Kidney epithelial cell (primary cell): ENCODE measurements at regions not wholly inside any gene's neighbourhood (a gene's known extent, or its start where the extent isn't known, plus 50 kb on each side); places are given as distances from the start of the nearest gene placed in this dataset.

Experiments
- DNase-seq: peaks from one replicate; pipeline ENCODE4 v3.0.0-alpha.2; 2010; ENCODE audit warnings: low read depth
- H3K27me3 ChIP-seq: 2 replicates; pipeline ENCODE4 v1.6.0; 2011; ENCODE audit warnings: low read length; ENCODE audit not compliant: control insufficient read depth, insufficient read depth
- H3K36me3 ChIP-seq: 2 replicates; pipeline ENCODE4 v1.5.1; 2011; ENCODE audit warnings: low read length; ENCODE audit not compliant: control insufficient read depth, insufficient read depth
- H3K4me3 ChIP-seq: 2 replicates; pipeline ENCODE4 v1.5.1; 2011; ENCODE audit warnings: low read depth, mild to moderate bottlenecking, control low read depth, low read length
- CTCF ChIP-seq: IDR thresholded peaks from 2 replicates; pipeline ENCODE4 v1.5.1; 2011; ENCODE audit warnings: mild to moderate bottlenecking, moderate library complexity, low read length, control low read depth, inconsistent platforms; ENCODE audit not compliant: insufficient read depth, poor library complexity, severe bottlenecking

GRCh38 chr3:118207271-118207670, 827.4 kb downstream of the IGSF11 start:
- DNase-seq, result no peak
- no peak overlapping the region for H3K4me3 ChIP-seq
- H3K36me3 ChIP-seq, result no peaks in the 10 kb centered on the region
- no peak for TF ChIP-seq CTCF
- no peaks in the 10 kb centered on the region for H3K27me3 ChIP-seq

- DNase-seq, result no peak
- no peaks in the 10 kb centered on the region for H3K36me3 ChIP-seq
- TF ChIP-seq CTCF, result no peak
- H3K27me3 ChIP-seq, result no peaks in the 10 kb centered on the region
- no peak overlapping the region for H3K4me3 ChIP-seq
Measured at GRCh38 chr3:118208642-118209041, 826.0 kb downstream of the IGSF11 start.

GRCh38 chr3:118213892-118214291, 820.8 kb downstream of the IGSF11 start:
- no peak for TF ChIP-seq CTCF
- Histone ChIP-seq H3K4me3 (no peak overlapping the region), H3K27me3 (no peaks in the 10 kb centered on the region), H3K36me3 (no peaks in the 10 kb centered on the region)
- no peak for DNase-seq

- no peak for DNase-seq
- no peak for TF ChIP-seq CTCF
- Histone ChIP-seq H3K27me3 (no peaks in the 10 kb centered on the region), H3K4me3 (no peak overlapping the region), H3K36me3 (no peaks in the 10 kb centered on the region)
Measured at GRCh38 chr3:118226206-118226605, 808.4 kb downstream of the IGSF11 start.

GRCh38 chr3:118227191-118227590, 807.5 kb downstream of the IGSF11 start:
- no peak for TF ChIP-seq CTCF
- no peak for DNase-seq
- Histone ChIP-seq H3K4me3 (no peak overlapping the region), H3K27me3 (no peaks in the 10 kb centered on the region), H3K36me3 (no peaks in the 10 kb centered on the region)

- TF ChIP-seq CTCF, result no peak
- DNase-seq, result no peak
Measured at GRCh38 chr3:118228151-118228550, 806.5 kb downstream of the IGSF11 start.

More at GRCh38 chr3:118228151-118228550, 806.5 kb downstream of the IGSF11 start:
- Histone ChIP-seq H3K36me3 (no peaks in the 10 kb centered on the region), H3K27me3 (no peaks in the 10 kb centered on the region), H3K4me3 (no peak overlapping the region)
